ENCODE measurements at regions not wholly inside any gene's neighbourhood (a gene's known extent, or its start where the extent isn't known, plus 50 kb on each side); places are given as distances from the start of the nearest gene placed in this dataset.

- DNase-seq: no peak
Measured at GRCh38 chr10:124285587-124286527, 132.9 kb downstream of the OAT start.

- DNase-seq: no peak
Measured at GRCh38 chr10:124283949-124284250, 134.8 kb downstream of the OAT start.

- no peak for DNase-seq
Measured at GRCh38 chr10:124283215-124283948, 135.3 kb downstream of the OAT start.

- DNase-seq: no peak
Measured at GRCh38 chr10:124282326-124282725, 136.4 kb downstream of the OAT start.

- DNase-seq: no peak
Measured at GRCh38 chr10:124281666-124282065, 137.1 kb downstream of the OAT start.

GRCh38 chr10:124280916-124281315, 137.8 kb downstream of the OAT start:
- DNase-seq: no peak

GRCh38 chr10:124279882-124280281, 138.8 kb downstream of the OAT start:
- DNase-seq: no peak

- DNase-seq: no peak
Measured at GRCh38 chr10:124279298-124279697, 139.4 kb downstream of the OAT start.

- DNase-seq: no peak
Measured at GRCh38 chr10:124278356-124278755, 140.4 kb downstream of the OAT start.

- no peak for DNase-seq
Measured at GRCh38 chr10:124273141-124273540, 145.6 kb downstream of the OAT start.

- no peak for DNase-seq
Measured at GRCh38 chr10:124271676-124272075, 147.0 kb downstream of the OAT start.

- DNase-seq: no peak
Measured at GRCh38 chr10:124270530-124271327, 148.0 kb downstream of the OAT start.

GRCh38 chr10:124268976-124269375, 149.7 kb downstream of the OAT start:
- no peak for DNase-seq

GRCh38 chr10:124267911-124268549, 150.7 kb downstream of the OAT start:
- DNase-seq: no peak

GRCh38 chr10:124267231-124267885, 151.4 kb downstream of the OAT start:
- no peak for DNase-seq

- DNase-seq: no peak
Measured at GRCh38 chr10:124266468-124267230, 152.1 kb downstream of the OAT start.

- no peak for DNase-seq
Measured at GRCh38 chr10:124265776-124266467, 152.8 kb downstream of the OAT start.

- no peak for DNase-seq
Measured at GRCh38 chr10:124265391-124265745, 153.4 kb downstream of the OAT start.

- no peak for DNase-seq
Measured at GRCh38 chr10:124264711-124265390, 153.9 kb downstream of the OAT start.

- DNase-seq: no peak
Measured at GRCh38 chr10:124264271-124264670, 154.5 kb downstream of the OAT start.

Data from stimulated activated CD4-positive, alpha-beta T cell treated with anti-CD3 and anti-CD28 coated beads, Interleukin-4, amount 100 ng/mL, for 4 hours (primary cell).